H1 (cell line): ENCODE measurements at regions not wholly inside any gene's neighbourhood (a gene's known extent, or its start where the extent isn't known, plus 50 kb on each side); places are given as distances from the start of the nearest gene placed in this dataset.

Experiments used
- CTCF ChIA-PET: fragments of 300-600 bp; sonication (Branson Sonifier 250); formaldehyde crosslinking; loops from one replicate; lab custom pipeline; 2021; ENCODE audit not compliant: partially characterized antibody; lab: Charles Lee
- POLR2A ChIA-PET: fragments of 300-600 bp; sonication (Branson Sonifier 250); formaldehyde crosslinking; loops from one replicate; lab custom pipeline; 2021; ENCODE audit warnings: inconsistent platforms; ENCODE audit not compliant: partially characterized antibody; lab: Charles Lee
- DNase-seq, 2 experiments: peaks; one replicate each; pipeline versions ENCODE4 v3.0.0 to v3.0.0-alpha.2; 2010 to 2022; ENCODE audit warnings: low spot score in 2 of 2, low read depth in 1 of 2, mixed read lengths in 1 of 2
- FAIRE-seq: peaks from 2 replicates; lab custom pipeline; 2011; peaks lifted over from hg19 to GRCh38; lab: Jason Lieb, UNC
- H2AFZ ChIP-seq: 2 replicates; pipeline ENCODE4 v1.8.1; 2012; ENCODE audit warnings: low read length, inconsistent platforms
- H2AK5ac ChIP-seq: 2 replicates; pipeline ENCODE4 v1.6.1; 2013; ENCODE audit warnings: low read depth, low read length
- H2BK120ac ChIP-seq: replicated peaks from 2 replicates; pipeline ENCODE3; 2013; ENCODE audit warnings: low read depth, low read length, inconsistent platforms
- H2BK12ac ChIP-seq: 2 replicates; pipeline ENCODE4 v1.6.1; 2013; ENCODE audit warnings: low read depth, low read length
- H2BK15ac ChIP-seq: 2 replicates; pipeline ENCODE4 v1.6.1; 2013; ENCODE audit warnings: low read length
- H2BK20ac ChIP-seq: 2 replicates; pipeline ENCODE4 v1.6.1; 2013; ENCODE audit warnings: low read length
- H2BK5ac ChIP-seq: 2 replicates; pipeline ENCODE4 v1.6.1; 2013; ENCODE audit warnings: low read depth, low read length
- H3K14ac ChIP-seq: 2 replicates; pipeline ENCODE4 v1.6.1; 2013; ENCODE audit warnings: inconsistent platforms; ENCODE audit not compliant: insufficient read length
- H3K18ac ChIP-seq: 2 replicates; pipeline ENCODE4 v1.6.1; 2013; ENCODE audit warnings: low read length; ENCODE audit errors: extremely low read depth
- H3K23ac ChIP-seq: 2 replicates; pipeline ENCODE4 v1.6.1; 2013; ENCODE audit warnings: inconsistent platforms; ENCODE audit not compliant: insufficient read length
- H3K23me2 ChIP-seq: 2 replicates; pipeline ENCODE4 v1.6.1; 2013; ENCODE audit warnings: low read depth, low read length
- H3K27ac ChIP-seq: 2 replicates; pipeline ENCODE4 v1.6.1; 2011; ENCODE audit warnings: low read depth, low read length, inconsistent platforms
- H3K27me3 ChIP-seq, 4 experiments: replicated peaks in 1 of 4; 1 replicate in 1 of 4; 2 replicates in 3 of 4; pipeline versions ENCODE4 v1.6.1 to v1.8.1; 2011 to 2013; ENCODE audit warnings: low read length in 3 of 4, mild to moderate bottlenecking in 3 of 4, inconsistent platforms in 2 of 4, mixed read lengths in 2 of 4, moderate library complexity in 1 of 4; ENCODE audit not compliant: control insufficient read depth in 3 of 4, insufficient read depth in 3 of 4; ENCODE audit errors: extremely low read depth in 1 of 4
- H3K36me3 ChIP-seq, 4 experiments: 2 replicates each; pipeline versions ENCODE4 v1.6.1 to v1.8.1; 2011 to 2013; ENCODE audit warnings: mild to moderate bottlenecking in 4 of 4, low read length in 3 of 4, moderate library complexity in 2 of 4, control low read depth in 1 of 4, inconsistent platforms in 1 of 4; ENCODE audit not compliant: insufficient read depth in 4 of 4, control insufficient read depth in 2 of 4
- H3K4ac ChIP-seq: replicated peaks from 2 replicates; pipeline ENCODE3; 2013; ENCODE audit warnings: low read length, low read depth, mixed read lengths, inconsistent platforms; ENCODE audit not compliant: insufficient read length
- H3K4me1 ChIP-seq, 4 experiments: replicated peaks in 1 of 4; 1 replicate in 1 of 4; 2 replicates in 3 of 4; pipeline versions ENCODE4 v1.6.1 to v1.8.1; 2011 to 2013; ENCODE audit warnings: low read length in 3 of 4, inconsistent platforms in 2 of 4, mixed read lengths in 1 of 4; ENCODE audit not compliant: insufficient read depth in 4 of 4, control insufficient read depth in 3 of 4
- H3K4me2 ChIP-seq, 2 experiments: 2 replicates each; pipeline versions ENCODE4 v1.6.1 to v1.8.1; 2011 to 2013; ENCODE audit warnings: low read depth in 2 of 2, low read length in 2 of 2, control low read depth in 1 of 2, inconsistent platforms in 1 of 2, mild to moderate bottlenecking in 1 of 2; ENCODE audit not compliant: insufficient read depth in 1 of 2
- H3K4me3 ChIP-seq, 4 experiments: fragments of 200-600, 300-600 bp in 1 of 4; sonication (generic), shearing (Covaris generic), sonication (Bioruptor Twin) in 1 of 4; 2 replicates each; pipeline versions ENCODE4 v1.5.1 to v1.8.1; 2011 to 2016; ENCODE audit warnings: low read length in 4 of 4, low read depth in 3 of 4, control low read depth in 2 of 4, inconsistent platforms in 2 of 4, mild to moderate bottlenecking in 2 of 4, mixed read lengths in 1 of 4, moderate library complexity in 1 of 4; ENCODE audit not compliant: insufficient read depth in 2 of 4; ENCODE audit errors: extremely low read depth in 1 of 4
- H3K56ac ChIP-seq: replicated peaks from 2 replicates; pipeline ENCODE3; 2013; ENCODE audit warnings: low read depth, mild to moderate bottlenecking, mixed read lengths, low read length, inconsistent platforms; ENCODE audit not compliant: insufficient read length
- H3K79me1 ChIP-seq: 2 replicates; pipeline ENCODE4 v1.6.1; 2013; ENCODE audit warnings: low read depth, low read length, control low read depth
- H3K79me2 ChIP-seq, 2 experiments: 2 replicates each; pipeline versions ENCODE4 v1.6.1 to v1.8.1; 2012 to 2013; ENCODE audit warnings: low read length in 2 of 2, mild to moderate bottlenecking in 2 of 2, inconsistent platforms in 1 of 2; ENCODE audit not compliant: insufficient read depth in 2 of 2, control insufficient read depth in 1 of 2
- H3K9ac ChIP-seq, 4 experiments: replicated peaks in 1 of 4; 1 replicate in 1 of 4; 2 replicates in 3 of 4; pipeline versions ENCODE4 v1.6.1 to v1.8.1; 2011 to 2013; ENCODE audit warnings: low read depth in 3 of 4, low read length in 3 of 4, control low read depth in 2 of 4, mild to moderate bottlenecking in 2 of 4, moderate library complexity in 2 of 4, inconsistent platforms in 1 of 4; ENCODE audit errors: extremely low read depth in 1 of 4
- H3K9me3 ChIP-seq, 2 experiments: 2 replicates each; pipeline versions ENCODE4 v1.6.1 to v1.8.1; 2012 to 2013; ENCODE audit warnings: mild to moderate bottlenecking in 2 of 2, moderate library complexity in 2 of 2, control low read depth in 1 of 2, inconsistent platforms in 1 of 2, low read depth in 1 of 2, low read length in 1 of 2, mixed read lengths in 1 of 2; ENCODE audit not compliant: insufficient read depth in 2 of 2
- H4K20me1 ChIP-seq, 2 experiments: replicated peaks in 1 of 2; 2 replicates each; pipeline versions ENCODE3 to v1.8.1; 2011 to 2013; ENCODE audit warnings: inconsistent platforms in 2 of 2, low read length in 2 of 2, mild to moderate bottlenecking in 1 of 2; ENCODE audit not compliant: insufficient read depth in 2 of 2, control insufficient read depth in 1 of 2
- H4K5ac ChIP-seq: 2 replicates; pipeline ENCODE4 v1.6.1; 2013; ENCODE audit warnings: low read length, low read depth, mixed read lengths, inconsistent platforms; ENCODE audit not compliant: insufficient read length
- H4K8ac ChIP-seq: 2 replicates; pipeline ENCODE4 v1.8.0; 2013; ENCODE audit warnings: mild to moderate bottlenecking, moderate library complexity, low read length, inconsistent platforms; ENCODE audit not compliant: insufficient read depth; ENCODE audit errors: extremely low read depth
- H4K91ac ChIP-seq: replicated peaks from 2 replicates; pipeline ENCODE3; 2013; ENCODE audit warnings: low read length, mixed read lengths, inconsistent platforms; ENCODE audit not compliant: insufficient read length
- BRCA1 ChIP-seq: IDR thresholded peaks from 2 replicates; pipeline ENCODE4 v1.6.1; 2012; ENCODE audit warnings: low read depth, low read length, improper control_type of control experiment
- E2F6 ChIP-seq: IDR thresholded peaks from 2 replicates; pipeline ENCODE4 v1.6.1; 2012; ENCODE audit warnings: inconsistent platforms
- EP300 ChIP-seq, 2 experiments: IDR thresholded peaks; 1 replicate in 1 of 2; 2 replicates in 1 of 2; pipeline ENCODE4 v1.6.1; 2011 to 2012; ENCODE audit warnings: low read depth in 2 of 2, low read length in 2 of 2, mild to moderate bottlenecking in 2 of 2, borderline replicate concordance in 1 of 2, inconsistent platforms in 1 of 2, moderate library complexity in 1 of 2
- FOSL1 ChIP-seq: IDR thresholded peaks from 2 replicates; pipeline ENCODE4 v1.6.1; 2011; ENCODE audit warnings: mild to moderate bottlenecking, low read depth, low read length, moderate library complexity; ENCODE audit not compliant: insufficient read depth
- GABPA ChIP-seq: IDR thresholded peaks from 2 replicates; pipeline ENCODE4 v1.6.1; 2011; ENCODE audit warnings: mild to moderate bottlenecking, low read length, moderate library complexity, borderline replicate concordance; ENCODE audit not compliant: insufficient read depth
- GTF2F1 ChIP-seq: IDR thresholded peaks from 2 replicates; pipeline ENCODE4 v1.6.1; 2012; ENCODE audit warnings: low read depth, low read length, improper control_type of control experiment, borderline replicate concordance
- KDM1A ChIP-seq: fragments of 200-600, 300-600 bp; sonication (generic); IDR thresholded peaks from 2 replicates; pipeline ENCODE4 v1.7.1; 2016; ENCODE audit warnings: mild to moderate bottlenecking, low read length, borderline replicate concordance
- KDM5A ChIP-seq: fragments of 200-600 bp; IDR thresholded peaks from 2 replicates; pipeline ENCODE4 v1.7.1; 2012; ENCODE audit warnings: mild to moderate bottlenecking, low read length, inconsistent platforms, mixed read lengths
- POLR2A ChIP-seq, 2 experiments: IDR thresholded peaks; 1 replicate in 1 of 2; 2 replicates in 1 of 2; pipeline ENCODE4 v1.6.1; 2011; ENCODE audit warnings: low read depth in 2 of 2, low read length in 2 of 2, mild to moderate bottlenecking in 2 of 2; ENCODE audit errors: control extremely low read depth in 1 of 2
- RFX5 ChIP-seq: IDR thresholded peaks from 2 replicates; pipeline ENCODE4 v1.6.1; 2011; ENCODE audit warnings: low read depth, low read length, improper control_type of control experiment, borderline replicate concordance
- SIN3A ChIP-seq, 2 experiments: IDR thresholded peaks in 1 of 2; conservative IDR thresholded peaks in 1 of 2; 2 replicates each; pipeline ENCODE4 v1.6.1; 2011 to 2012; ENCODE audit warnings: low read length in 2 of 2, improper control_type of control experiment in 1 of 2, low read depth in 1 of 2, mild to moderate bottlenecking in 1 of 2
- SIRT6 ChIP-seq: IDR thresholded peaks from one replicate; pipeline ENCODE4 v1.7.1; 2012; ENCODE audit warnings: low read length, inconsistent platforms
- SIX5 ChIP-seq: IDR thresholded peaks from 2 replicates; pipeline ENCODE4 v1.6.1; 2011; ENCODE audit warnings: mild to moderate bottlenecking, low read depth, low read length
- TAF1 ChIP-seq: IDR thresholded peaks from 2 replicates; pipeline ENCODE4 v1.6.1; 2011; ENCODE audit warnings: mild to moderate bottlenecking, low read depth, low read length
- TCF12 ChIP-seq: IDR thresholded peaks from 2 replicates; pipeline ENCODE4 v1.6.1; 2011; ENCODE audit warnings: low read depth, mild to moderate bottlenecking, low read length
- WGBS, 2 experiments: shearing (Covaris generic) in 1 of 2; methylation state at CpG; one replicate each; pipeline versions ENCODE4 v1.1.6 to v1.1.7; 2013 to 2015; ENCODE audit warnings: low lambda C conversion rate in 2 of 2, mixed read lengths in 2 of 2, inconsistent platforms in 1 of 2, low coverage in 1 of 2, missing lambda C conversion rate in 1 of 2; ENCODE audit not compliant: insufficient replicate concordance in 2 of 2, insufficient coverage in 1 of 2, insufficient read length in 1 of 2; ENCODE audit errors: extremely low coverage in 1 of 2, missing lambda C conversion rate in 1 of 2; 5-methylcytosine and 5-hydroxymethylcytosine counted together

DNA sequence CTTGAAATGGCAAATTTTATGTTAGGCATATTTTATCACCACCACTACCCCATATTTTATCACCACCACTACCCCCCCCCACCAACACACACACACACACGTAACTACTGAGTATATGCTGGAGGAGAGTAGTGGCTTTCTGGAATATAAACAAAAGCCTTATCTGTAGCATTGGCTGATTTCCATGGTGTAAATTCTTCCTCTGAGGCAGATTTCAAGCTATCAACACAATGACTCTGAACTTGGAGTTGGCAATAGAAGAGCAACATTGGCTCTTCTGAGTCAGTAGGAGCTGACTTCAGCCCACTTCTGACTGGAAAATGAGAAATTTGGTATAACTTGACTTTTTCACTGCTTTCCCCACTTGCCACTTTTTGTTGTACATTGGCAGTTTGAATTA lies 143.0 kb downstream of the CAVIN4 start:
- no peak overlapping the region for H2BK120ac ChIP-seq
- H3K4me1 ChIP-seq, result no peaks in the 10 kb centered on the region
- H4K5ac ChIP-seq, result no peak overlapping the region
- H3K79me1 ChIP-seq, result no peaks in the 10 kb centered on the region
- no peak overlapping the region for H3K4me3 ChIP-seq
- H3K27ac ChIP-seq, result no peak overlapping the region
- H2BK5ac ChIP-seq, result no peak overlapping the region
- no peaks in the 10 kb centered on the region for H3K9me3 ChIP-seq
- ChIA-PET CTCF (interaction anchor here (1.0 kb wide), 1 partner anchor 12 kb away, joined by 3 read pairs; no protein-coding TSS in a partner anchor), POLR2A (no interaction called here)
- H3K27me3 ChIP-seq, result no peaks in the 10 kb centered on the region
- no peak overlapping the region for H4K8ac ChIP-seq
- no peak overlapping the region for H3K14ac ChIP-seq
- FAIRE-seq, result no peak
- no peak overlapping the region for H3K18ac ChIP-seq
- no peak overlapping the region for H3K56ac ChIP-seq
- no peak overlapping the region for H2BK15ac ChIP-seq
- no peak overlapping the region for H2AFZ ChIP-seq
- WGBS, 2 experiments, result 94% methylated on average over 1 of the region's 1 CpG; no CpG with 5 or more reads in 1 of the 2 experiments
- H3K23me2 ChIP-seq, result no peaks in the 10 kb centered on the region
- H3K79me2 ChIP-seq, result no peaks in the 10 kb centered on the region
- no peak overlapping the region for H2AK5ac ChIP-seq
- no peak overlapping the region for H4K91ac ChIP-seq
- no peak overlapping the region for H2BK20ac ChIP-seq
- no peaks in the 10 kb centered on the region for H4K20me1 ChIP-seq
- DNase-seq, result no peak
- no peak overlapping the region for H3K4me2 ChIP-seq
- no peak overlapping the region for H3K23ac ChIP-seq
- H3K9ac ChIP-seq, result no peak overlapping the region
- no peak overlapping the region for H2BK12ac ChIP-seq
- no peak overlapping the region for H3K4ac ChIP-seq
- H3K36me3 ChIP-seq, result no peaks in the 10 kb centered on the region
- TF ChIP-seq TAF1 (no peak), POLR2A (IDR thresholded peaks at IDR 0.05; ENCODE audit: control extremely low read depth in 1 of 2, low read depth in 2 of 2, low read length in 2 of 2) (no peak), KDM1A (no peak), GTF2F1 (no peak), FOSL1 (no peak), GABPA (no peak), EP300 (IDR thresholded peaks at IDR 0.05; ENCODE audit: borderline replicate concordance in 1 of 2, low read depth in 2 of 2, low read length in 2 of 2) (no peak), SIN3A (conservative IDR thresholded peaks at IDR 0.05 in 1 of 2, IDR thresholded peaks at IDR 0.05 in 1 of 2; ENCODE audit: low read depth in 1 of 2, low read length in 2 of 2) (no peak), SIRT6 (no peak), SIX5 (no peak), TCF12 (no peak), RFX5 (no peak), E2F6 (no peak), KDM5A (no peak), BRCA1 (no peak)
